Endothelial cell of umbilical vein (primary cell): ENCODE measurements at regions not wholly inside any gene's neighbourhood (a gene's known extent, or its start where the extent isn't known, plus 50 kb on each side); places are given as distances from the start of the nearest gene placed in this dataset.

Source experiments
- BruUV-seq: library from RNA; stranded (reverse); fragments of 400-500 nt; replicated peaks from 2 replicates; lab custom pipeline; 2021; lab: Mats Ljungman, UMichigan
- CTCF ChIA-PET: fragments of 300-600, 350-600 bp; sonication (Branson Sonifier 250); formaldehyde crosslinking; loops from one replicate; lab custom pipeline; 2021; ENCODE audit warnings: antibody characterized with exemption, inconsistent platforms; lab: Charles Lee
- POLR2A ChIA-PET: fragments of 300-600, 350-600 bp; sonication (Branson Sonifier 250); formaldehyde crosslinking; loops from one replicate; lab custom pipeline; 2021; ENCODE audit warnings: antibody characterized with exemption, inconsistent platforms; lab: Charles Lee
- DNase-seq: peaks from one replicate; pipeline ENCODE4 v3.0.0-alpha.2; 2011; ENCODE audit warnings: low read depth, low spot score
- FAIRE-seq: peaks from 2 replicates; lab custom pipeline; 2011; peaks lifted over from hg19 to GRCh38; lab: Jason Lieb, UNC
- H2AFZ ChIP-seq: 2 replicates; pipeline ENCODE4 v1.6.0; 2012; ENCODE audit warnings: low read depth, low read length, control low read depth, inconsistent platforms
- H3K27ac ChIP-seq: 2 replicates; pipeline ENCODE4 v1.5.1; 2011; ENCODE audit warnings: low read depth, mild to moderate bottlenecking, control low read depth, low read length, moderate library complexity; ENCODE audit not compliant: insufficient read depth
- H3K27me3 ChIP-seq, 2 experiments: 2 replicates each; pipeline versions ENCODE4 v1.6.0 to v1.6.1; 2011; ENCODE audit warnings: low read length in 2 of 2, mixed read lengths in 1 of 2; ENCODE audit not compliant: control insufficient read depth in 2 of 2, insufficient read depth in 2 of 2
- H3K36me3 ChIP-seq, 2 experiments: 2 replicates in 1 of 2; 3 replicates in 1 of 2; pipeline ENCODE4 v1.5.1; 2011; ENCODE audit warnings: low read length in 2 of 2, mild to moderate bottlenecking in 1 of 2, moderate library complexity in 1 of 2; ENCODE audit not compliant: control insufficient read depth in 2 of 2, insufficient read depth in 2 of 2; ENCODE audit errors: extremely low read depth in 1 of 2
- H3K4me1 ChIP-seq: 3 replicates; pipeline ENCODE4 v1.5.1; 2011; ENCODE audit warnings: mild to moderate bottlenecking, low read length; ENCODE audit not compliant: control insufficient read depth, insufficient read depth; ENCODE audit errors: extremely low read depth
- H3K4me2 ChIP-seq: 2 replicates; pipeline ENCODE4 v1.6.1; 2011; ENCODE audit warnings: low read length, control low read depth, mixed read lengths; ENCODE audit not compliant: insufficient read depth
- H3K4me3 ChIP-seq, 3 experiments: fragments of 200-600 bp in 1 of 3; sonication (generic), shearing (Covaris generic) in 1 of 3; replicated peaks in 1 of 3; 2 replicates each; pipeline ENCODE4 v1.5.1; 2011 to 2016; ENCODE audit warnings: control low read depth in 3 of 3, low read length in 3 of 3, mild to moderate bottlenecking in 2 of 3, inconsistent platforms in 1 of 3, low read depth in 1 of 3, moderate library complexity in 1 of 3; ENCODE audit not compliant: insufficient read depth in 1 of 3
- H3K79me2 ChIP-seq: 2 replicates; pipeline ENCODE4 v1.6.0; 2012; ENCODE audit warnings: low read length, inconsistent platforms; ENCODE audit not compliant: control insufficient read depth, insufficient read depth
- H3K9ac ChIP-seq: replicated peaks from 2 replicates; pipeline ENCODE3; 2011; ENCODE audit warnings: low read length, control low read depth; ENCODE audit not compliant: insufficient read depth; ENCODE audit errors: extremely low read depth
- H3K9me1 ChIP-seq: replicated peaks from 3 replicates; pipeline ENCODE4 v1.6.0; 2011; ENCODE audit warnings: mild to moderate bottlenecking, low read length; ENCODE audit not compliant: control insufficient read depth, insufficient read depth; ENCODE audit errors: extremely low read depth
- H3K9me3 ChIP-seq: replicated peaks from 2 replicates; pipeline ENCODE4 v1.5.1; 2012; ENCODE audit warnings: low read length, inconsistent platforms; ENCODE audit not compliant: control insufficient read depth, insufficient read depth
- H4K20me1 ChIP-seq: replicated peaks from 2 replicates; pipeline ENCODE3; 2011; ENCODE audit warnings: mild to moderate bottlenecking, low read length; ENCODE audit not compliant: control insufficient read depth, insufficient read depth; ENCODE audit errors: extremely low read depth
- CTCF ChIP-seq, 2 donors: IDR thresholded peaks; 1 replicate in 1 of 2; 2 replicates in 1 of 2; pipeline ENCODE4 v1.5.1; 2011; ENCODE audit warnings: low read length in 2 of 2, mild to moderate bottlenecking in 2 of 2, moderate library complexity in 2 of 2, control low read depth in 1 of 2, inconsistent platforms in 1 of 2, low read depth in 1 of 2; ENCODE audit not compliant: insufficient read depth in 1 of 2; ENCODE audit errors: extremely low read depth in 1 of 2
- EZH2 ChIP-seq: IDR thresholded peaks from 2 replicates; pipeline ENCODE4 v1.6.1; 2012; ENCODE audit warnings: borderline replicate concordance, low read depth, mild to moderate bottlenecking, moderate library complexity, low read length, inconsistent platforms; ENCODE audit not compliant: severe bottlenecking
- FOS ChIP-seq: IDR thresholded peaks from 2 replicates; pipeline ENCODE4 v1.6.1; 2011; ENCODE audit warnings: mild to moderate bottlenecking, low read length, moderate library complexity, borderline replicate concordance; ENCODE audit not compliant: insufficient read depth
- GATA2 ChIP-seq: IDR thresholded peaks from 2 replicates; pipeline ENCODE4 v1.7.0; 2011; ENCODE audit warnings: low read depth, mild to moderate bottlenecking, moderate library complexity, mixed read lengths, low read length; ENCODE audit not compliant: insufficient read length, insufficient read depth
- JUN ChIP-seq: IDR thresholded peaks from 2 replicates; pipeline ENCODE4 v1.6.1; 2011; ENCODE audit warnings: borderline replicate concordance, low read depth; ENCODE audit not compliant: insufficient read length, insufficient read depth
- MAX ChIP-seq: IDR thresholded peaks from 2 replicates; pipeline ENCODE4 v1.6.1; 2011; ENCODE audit not compliant: insufficient read depth, insufficient read length
- MYC ChIP-seq: IDR thresholded peaks from one replicate; pipeline ENCODE4 v1.6.1; 2011; ENCODE audit warnings: mild to moderate bottlenecking, low read depth, low read length
- POLR2A ChIP-seq: IDR thresholded peaks from 2 replicates; pipeline ENCODE4 v1.6.1; 2012; ENCODE audit warnings: low read depth, mild to moderate bottlenecking, control low read depth, low read length
- POLR2AphosphoS5 ChIP-seq: IDR thresholded peaks from 2 replicates; pipeline ENCODE4 v1.6.1; 2012; ENCODE audit warnings: low read depth, mild to moderate bottlenecking, control low read depth, low read length, moderate library complexity; ENCODE audit not compliant: insufficient read depth
- dilution Hi-C: fragments of 300-500 bp; cut with MboI; formaldehyde crosslinking; loops from one replicate; pipeline ENCODE4 v1.15.0; 2019; ENCODE audit warnings: low sequenced_read_pairs; ENCODE audit not compliant: extremely low pct_ligation_motif_present
- intact Hi-C: fragments of 100-400 bp; cut with micrococcal nuclease; formaldehyde crosslinking; loops from one replicate; pipeline ENCODE4 v1.10.0; 2022

DNA sequence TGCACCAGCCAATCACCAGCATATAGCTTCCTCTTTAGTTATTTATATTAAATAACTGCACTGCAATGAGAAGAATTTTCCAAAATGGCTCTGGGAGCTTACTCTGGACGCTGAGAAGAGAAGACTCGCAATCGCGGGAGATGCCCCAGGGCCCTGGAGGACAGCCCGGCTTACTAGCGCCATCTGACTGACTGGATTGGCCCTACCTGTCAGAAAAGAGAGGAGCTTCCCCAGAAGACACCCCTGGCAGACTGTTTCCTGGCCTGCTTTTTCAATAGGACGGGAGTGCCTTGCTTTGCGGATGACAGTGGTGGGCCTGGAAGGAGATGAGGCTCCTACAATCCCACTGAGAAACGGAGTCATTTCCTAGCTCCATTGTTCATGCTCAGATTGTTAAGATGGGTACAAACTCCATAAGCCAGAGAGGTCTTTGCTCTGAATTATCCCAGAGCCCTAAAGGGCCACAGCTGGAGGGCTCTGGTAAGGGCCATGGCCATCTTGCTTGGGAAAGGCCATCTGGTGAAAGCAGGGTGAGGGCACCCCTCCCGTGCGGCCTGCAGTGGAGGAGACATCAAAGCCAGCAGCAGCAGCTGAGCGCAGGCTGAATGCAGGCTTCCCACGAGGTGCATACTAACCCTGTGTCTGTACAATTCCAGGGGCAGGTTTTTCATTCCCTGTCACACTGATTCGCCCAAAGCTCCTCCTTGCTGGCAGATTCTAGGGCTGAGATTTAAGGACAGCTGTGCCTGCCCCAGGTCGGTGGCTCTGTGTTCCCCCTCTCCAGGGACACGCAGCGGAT is 92.1 kb downstream of the GALR1 start:
- H3K79me2 ChIP-seq, result no peaks in the 10 kb centered on the region
- H4K20me1 ChIP-seq, result no peaks in the 10 kb centered on the region
- no peak overlapping the region for H3K4me2 ChIP-seq
- no TSS peak for BruUV-seq
- dilution Hi-C loops, result no loop called here
- H3K36me3 ChIP-seq, result no peaks in the 10 kb centered on the region
- H2AFZ ChIP-seq, result no peak overlapping the region
- peaks cover 3% of the 10 kb centered on the region for H3K9me3 ChIP-seq
- no peaks in the 10 kb centered on the region for H3K4me1 ChIP-seq
- H3K27me3 ChIP-seq, result no peaks in the 10 kb centered on the region
- no peak overlapping the region for H3K27ac ChIP-seq
- ChIA-PET POLR2A (no interaction called here), CTCF (no interaction called here)
- TF ChIP-seq EZH2 (no peak), MAX (no peak), FOS (no peak), JUN (no peak), CTCF (IDR thresholded peaks at IDR 0.05; ENCODE audit: extremely low read depth in 1 of 2, insufficient read depth in 1 of 2, low read depth in 1 of 2, low read length in 2 of 2) (no peak), POLR2A (no peak), MYC (no peak), GATA2 (no peak), POLR2AphosphoS5 (no peak)
- FAIRE-seq, result no peak
- intact Hi-C loops, result no loop called here
- H3K9me1 ChIP-seq, result no peaks in the 10 kb centered on the region
- DNase-seq, result no peak
- no peak overlapping the region for H3K4me3 ChIP-seq
- no peak overlapping the region for H3K9ac ChIP-seq
